SK-N-SH treated with all-trans-retinoic acid at 6 μM for 48 hours (cell line): ENCODE measurements at regions not wholly inside any gene's neighbourhood (a gene's known extent, or its start where the extent isn't known, plus 50 kb on each side); places are given as distances from the start of the nearest gene placed in this dataset.

Experiments
- ATAC-seq: fragments of 200-7000 bp; cut with Tn5 transposase; 3 replicates; pipeline ENCODE4 v1.9.1; 2020; ENCODE audit warnings: mild to moderate bottlenecking, moderate library complexity
- ARNTL ChIP-seq: fragments of 450-650 bp; formaldehyde crosslinking; IDR thresholded peaks from 2 replicates; pipeline ENCODE4 v1.5.0; 2020; ENCODE audit warnings: low read depth, mild to moderate bottlenecking, moderate library complexity, borderline replicate concordance
- CREB5 ChIP-seq: fragments of 250-450 bp; sonication (Bioruptor Pico); IDR thresholded peaks from 2 replicates; pipeline ENCODE4 v1.5.1; 2020; ENCODE audit warnings: low read depth, mild to moderate bottlenecking, moderate library complexity
- CSDC2 ChIP-seq: fragments of 250-450 bp; sonication (Bioruptor Pico); IDR thresholded peaks from 2 replicates; pipeline ENCODE4 v1.5.0; 2020; ENCODE audit warnings: mild to moderate bottlenecking, moderate library complexity
- GLIS3 ChIP-seq: fragments of 250-450 bp; sonication (Bioruptor Pico); IDR thresholded peaks from 2 replicates; pipeline ENCODE4 v1.5.0; 2020; ENCODE audit warnings: mild to moderate bottlenecking, moderate library complexity
- ISL1 ChIP-seq: fragments of 250-450 bp; sonication (Bioruptor Pico); IDR thresholded peaks from 2 replicates; pipeline ENCODE4 v2.1.2; 2022; ENCODE audit warnings: mild to moderate bottlenecking, moderate library complexity
- OSR1 ChIP-seq: fragments of 250-450 bp; sonication (Bioruptor Pico); IDR thresholded peaks from 2 replicates; pipeline ENCODE4 v1.8.0; 2022; ENCODE audit warnings: moderate library complexity, mild to moderate bottlenecking, inconsistent platforms
- PATZ1 ChIP-seq: fragments of 250-450 bp; sonication (Bioruptor Pico); IDR thresholded peaks from 2 replicates; pipeline ENCODE4 v1.8.0; 2020; ENCODE audit warnings: mild to moderate bottlenecking, moderate library complexity, borderline replicate concordance
- POU6F1 ChIP-seq: fragments of 250-450 bp; sonication (Bioruptor Pico); IDR thresholded peaks from 2 replicates; pipeline ENCODE4 v1.8.0; 2021; ENCODE audit warnings: low read depth, mild to moderate bottlenecking, moderate library complexity, borderline replicate concordance
- PPARA ChIP-seq: fragments of 250-450 bp; sonication (Bioruptor Pico); IDR thresholded peaks from 2 replicates; pipeline ENCODE4 v1.5.0; 2020; ENCODE audit warnings: mild to moderate bottlenecking, borderline replicate concordance
- RARB ChIP-seq: fragments of 250-450 bp; sonication (Bioruptor Pico); IDR thresholded peaks from 2 replicates; pipeline ENCODE4 v1.8.0; 2021; ENCODE audit warnings: mild to moderate bottlenecking, moderate library complexity
- SNAI2 ChIP-seq: fragments of 250-450 bp; sonication (Bioruptor Pico); IDR thresholded peaks from 2 replicates; pipeline ENCODE4 v1.5.0; 2020; ENCODE audit warnings: mild to moderate bottlenecking, moderate library complexity
- TCF4 ChIP-seq: fragments of 250-450 bp; sonication (Bioruptor Pico); IDR thresholded peaks from 2 replicates; pipeline ENCODE4 v1.8.0; 2021; ENCODE audit warnings: mild to moderate bottlenecking, moderate library complexity, borderline replicate concordance
- TOX ChIP-seq: fragments of 250-450 bp; sonication (Bioruptor Pico); IDR thresholded peaks from 2 replicates; pipeline ENCODE4 v1.8.0; 2021; ENCODE audit warnings: mild to moderate bottlenecking, moderate library complexity, borderline replicate concordance
- TSHZ2 ChIP-seq: fragments of 250-450 bp; sonication (Bioruptor Pico); IDR thresholded peaks from 2 replicates; pipeline ENCODE4 v1.5.0; 2020; ENCODE audit warnings: mild to moderate bottlenecking, moderate library complexity
- ZC3H10 ChIP-seq: fragments of 250-450 bp; sonication (Bioruptor Pico); IDR thresholded peaks from 2 replicates; pipeline ENCODE4 v1.5.1; 2021; ENCODE audit warnings: mild to moderate bottlenecking, moderate library complexity
- ZFP3 ChIP-seq: fragments of 250-450 bp; sonication (Bioruptor Pico); IDR thresholded peaks from 2 replicates; pipeline ENCODE4 v1.5.0; 2020; ENCODE audit warnings: mild to moderate bottlenecking, moderate library complexity
- ZFP30 ChIP-seq: fragments of 450-650 bp; formaldehyde crosslinking; IDR thresholded peaks from 2 replicates; pipeline ENCODE4 v1.5.0; 2022; ENCODE audit warnings: mild to moderate bottlenecking, moderate library complexity
- ZNF70 ChIP-seq: fragments of 450-650 bp; formaldehyde crosslinking; IDR thresholded peaks from 2 replicates; pipeline ENCODE4 v1.5.0; 2020; ENCODE audit warnings: mild to moderate bottlenecking, moderate library complexity
- ZNF8 ChIP-seq: fragments of 450-650 bp; formaldehyde crosslinking; IDR thresholded peaks from 2 replicates; pipeline ENCODE4 v1.5.0; 2020; ENCODE audit warnings: mild to moderate bottlenecking, moderate library complexity

GRCh38 chr2:35301369-35301768, 1054.2 kb upstream of the CRIM1 start:
- TF ChIP-seq TSHZ2 (CRISPR knock-in tag) (no peak), GLIS3 (no peak), ZC3H10 (no peak), ZFP3 (no peak)
- no peak for ATAC-seq

GRCh38 chr2:35298493-35298892, 1057.1 kb upstream of the CRIM1 start:
- TF ChIP-seq ZNF70 (CRISPR knock-in tag) = no peak
- TF ChIP-seq OSR1 (CRISPR knock-in tag) = no peak
- no peak for TF ChIP-seq CREB5 (CRISPR knock-in tag)
- no peak for TF ChIP-seq ZFP3
- TF ChIP-seq, all 23 proteins: peak for 0
- no peak for ATAC-seq

GRCh38 chr2:35297403-35297802, 1058.2 kb upstream of the CRIM1 start:
- no peak for ATAC-seq
- TF ChIP-seq CREB5 (CRISPR knock-in tag) (no peak), ZNF8 (CRISPR knock-in tag) (no peak), CSDC2 (CRISPR knock-in tag) (no peak), PATZ1 (CRISPR knock-in tag) (no peak), ZC3H10 (no peak), POU6F1 (CRISPR knock-in tag) (no peak), RARB (no peak), TSHZ2 (CRISPR knock-in tag) (no peak), ZNF70 (CRISPR knock-in tag) (no peak), PPARA (CRISPR knock-in tag) (no peak), TCF4 (CRISPR knock-in tag) (no peak), GLIS3 (no peak), ISL1 (CRISPR knock-in tag) (no peak), ZFP30 (CRISPR knock-in tag) (no peak), TOX (CRISPR knock-in tag) (no peak), SNAI2 (CRISPR knock-in tag) (no peak), ARNTL (no peak)
